ENCODE measurements at regions not wholly inside any gene's neighbourhood (a gene's known extent, or its start where the extent isn't known, plus 50 kb on each side); places are given as distances from the start of the nearest gene placed in this dataset.

- DNase-seq = no peak
Observed at GRCh38 chr3:76550522-76551201, 489.2 kb upstream of the ROBO2 start.

GRCh38 chr3:76551739-76552138, 488.2 kb upstream of the ROBO2 start:
- no peak for DNase-seq

- DNase-seq = no peak
Observed at GRCh38 chr3:76552653-76553052, 487.2 kb upstream of the ROBO2 start.

- DNase-seq = no peak
Observed at GRCh38 chr3:76554707-76555106, 485.2 kb upstream of the ROBO2 start.

- no peak for DNase-seq
Observed at GRCh38 chr3:76561494-76562236, 478.2 kb upstream of the ROBO2 start.

GRCh38 chr3:76565496-76566210, 474.2 kb upstream of the ROBO2 start:
- no peak for DNase-seq

GRCh38 chr3:76566211-76566534, 473.7 kb upstream of the ROBO2 start:
- DNase-seq = no peak

GRCh38 chr3:76566904-76567303, 473.0 kb upstream of the ROBO2 start:
- no peak for DNase-seq

GRCh38 chr3:76570436-76571057, 469.4 kb upstream of the ROBO2 start:
- DNase-seq = no peak

GRCh38 chr3:76576201-76576600, 463.7 kb upstream of the ROBO2 start:
- no peak for DNase-seq

GRCh38 chr3:76582098-76582497, 457.8 kb upstream of the ROBO2 start:
- DNase-seq = no peak

- DNase-seq = no peak
Observed at GRCh38 chr3:76582632-76583378, 457.1 kb upstream of the ROBO2 start.

- no peak for DNase-seq
Observed at GRCh38 chr3:76585794-76586392, 454.0 kb upstream of the ROBO2 start.

- no peak for DNase-seq
Observed at GRCh38 chr3:76586471-76586870, 453.4 kb upstream of the ROBO2 start.

GRCh38 chr3:76610150-76610549, 429.7 kb upstream of the ROBO2 start:
- DNase-seq = no peak

- no peak for DNase-seq
Observed at GRCh38 chr3:76615719-76616118, 424.2 kb upstream of the ROBO2 start.

GRCh38 chr3:76624164-76624563, 415.7 kb upstream of the ROBO2 start:
- DNase-seq = no peak

- DNase-seq = no peak
Observed at GRCh38 chr3:76627236-76627635, 412.7 kb upstream of the ROBO2 start.

- DNase-seq = no peak
Observed at GRCh38 chr3:76631251-76631650, 408.6 kb upstream of the ROBO2 start.

- no peak for DNase-seq
Observed at GRCh38 chr3:76638006-76638405, 401.9 kb upstream of the ROBO2 start.

GRCh38 chr3:76643623-76644304, 396.1 kb upstream of the ROBO2 start:
- DNase-seq = no peak

GRCh38 chr3:76644305-76644675, 395.6 kb upstream of the ROBO2 start:
- no peak for DNase-seq

Measured in activated CD4-positive, alpha-beta T cell treated with anti-CD3 and anti-CD28 coated beads for 48 hours (primary cell).